ENCODE measurements at regions not wholly inside any gene's neighbourhood (a gene's known extent, or its start where the extent isn't known, plus 50 kb on each side); places are given as distances from the start of the nearest gene placed in this dataset.

- TF ChIP-seq CTCF (conservative IDR thresholded peaks at IDR 0.05 in 1 of 2, IDR thresholded peaks at IDR 0.05 in 1 of 2; ENCODE audit: extremely low read depth in 1 of 2, insufficient read depth in 1 of 2, low read depth in 1 of 2, low read length in 2 of 2) (no peak), EZH2 (IDR thresholded peaks at IDR 0.05; ENCODE audit: borderline replicate concordance, low read length) (no peak)
These were observed 218.3 kb downstream of the CRPPA start for GRCh38 chr7:16203065-16203464.
